Spinal cord (tissue), 9 donors: ENCODE measurements at regions not wholly inside any gene's neighbourhood (a gene's known extent, or its start where the extent isn't known, plus 50 kb on each side); places are given as distances from the start of the nearest gene placed in this dataset.

Experiments
- DNase-seq, 6 donors: peaks; one replicate each; pipeline versions ENCODE4 v3.0.0 to v3.0.0-alpha.2; 2013 to 2015; ENCODE audit warnings: low spot score in 6 of 6, low read depth in 4 of 6
- H3K27ac ChIP-seq: one replicate; pipeline ENCODE4 v1.5.1; 2013; ENCODE audit warnings: low read depth, low read length, control low read depth
- H3K27me3 ChIP-seq: one replicate; pipeline ENCODE4 v1.6.1; 2013; ENCODE audit warnings: low read length; ENCODE audit not compliant: control insufficient read depth, insufficient read depth
- H3K36me3 ChIP-seq: one replicate; pipeline ENCODE4 v1.6.1; 2013; ENCODE audit warnings: low read length; ENCODE audit not compliant: control insufficient read depth, insufficient read depth
- H3K4me1 ChIP-seq: one replicate; pipeline ENCODE4 v1.6.1; 2013; ENCODE audit warnings: low read length; ENCODE audit not compliant: control insufficient read depth, insufficient read depth
- H3K4me3 ChIP-seq: one replicate; pipeline ENCODE4 v1.5.1; 2013; ENCODE audit warnings: low read depth, low read length, control low read depth
- H3K9me3 ChIP-seq: one replicate; pipeline ENCODE4 v1.6.1; 2013; ENCODE audit warnings: low read length; ENCODE audit not compliant: control insufficient read depth, insufficient read depth
- WGBS: methylation state at CpG from one replicate; pipeline ENCODE4 v1.1.5; 2013; ENCODE audit warnings: missing lambda C conversion rate; ENCODE audit not compliant: insufficient coverage; 5-methylcytosine and 5-hydroxymethylcytosine counted together
- donor health status: healthy.

DNA sequence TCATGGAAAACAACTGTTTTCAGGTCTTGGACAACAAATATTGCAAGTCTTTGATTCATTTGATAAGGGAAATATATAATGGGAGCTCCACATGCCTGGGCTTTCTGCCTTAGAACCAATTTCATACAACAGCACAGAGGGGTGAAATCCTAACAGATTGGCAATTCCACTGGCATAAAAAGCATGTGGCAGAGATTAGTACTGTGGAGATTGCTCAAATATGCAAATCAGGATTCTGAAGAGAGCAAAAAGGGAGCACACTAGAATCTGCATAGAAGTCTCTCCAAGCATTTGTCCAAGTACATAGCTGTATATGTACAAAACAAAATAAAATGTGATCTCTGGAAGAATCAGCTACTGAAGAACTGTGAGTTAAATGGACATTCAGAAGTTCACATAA, 312.9 kb upstream of the SLITRK5 start:
- H3K27ac ChIP-seq = no peak overlapping the region
- no peak overlapping the region for H3K4me3 ChIP-seq
- DNase-seq = peak in 2 of 6 donors; percentile 37 to 84
- H3K4me1 ChIP-seq = no peaks in the 10 kb centered on the region
- no peaks in the 10 kb centered on the region for H3K27me3 ChIP-seq
- H3K9me3 ChIP-seq = no peaks in the 10 kb centered on the region
- no peaks in the 10 kb centered on the region for H3K36me3 ChIP-seq

DNA sequence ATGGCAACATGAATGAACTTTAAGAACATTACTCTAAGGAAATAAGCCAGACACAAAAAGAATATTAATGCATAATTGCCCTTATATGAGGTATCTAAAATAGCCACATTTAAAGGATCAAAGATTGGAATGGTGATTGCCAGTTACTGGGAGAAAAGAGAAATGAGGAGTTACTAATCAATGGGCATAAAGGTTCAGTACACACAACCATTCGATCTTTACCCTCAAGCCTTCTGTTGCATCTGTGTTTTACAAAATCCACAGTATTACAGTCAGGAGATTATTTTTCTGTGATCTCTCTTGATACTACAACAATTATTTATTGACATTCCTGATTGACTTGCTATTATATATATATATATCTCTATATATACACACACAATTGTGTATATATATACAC, 310.0 kb upstream of the SLITRK5 start:
- H3K27ac ChIP-seq = no peak overlapping the region
- no peaks in the 10 kb centered on the region for H3K9me3 ChIP-seq
- WGBS = no CpG with 5 or more reads among the region's 1 CpG
- no peaks in the 10 kb centered on the region for H3K4me1 ChIP-seq
- DNase-seq = no peak
- H3K4me3 ChIP-seq = no peak overlapping the region
- H3K27me3 ChIP-seq = no peaks in the 10 kb centered on the region
- H3K36me3 ChIP-seq = no peaks in the 10 kb centered on the region

DNA sequence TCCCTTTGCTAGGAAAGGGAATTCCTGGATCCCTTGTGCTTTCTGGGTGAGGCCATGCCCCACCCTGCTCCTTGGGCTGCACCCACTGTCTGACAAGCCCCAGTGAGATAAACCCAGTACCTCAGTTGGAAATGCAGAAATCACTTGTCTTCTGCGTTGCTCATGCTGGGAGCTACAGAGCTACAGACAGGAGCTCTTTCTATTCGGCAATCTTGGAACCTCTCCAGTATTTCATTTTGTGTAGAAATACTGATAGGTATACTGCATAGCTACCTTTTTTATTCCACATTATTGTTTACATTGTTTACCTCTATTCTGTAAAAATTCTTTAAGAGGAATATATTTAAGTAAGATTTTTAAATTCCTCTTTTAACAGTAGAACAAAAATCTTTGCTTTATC, 302.5 kb upstream of the SLITRK5 start:
- no CpG with 5 or more reads among the region's 2 CpGs for WGBS
- DNase-seq = no peak
- H3K4me1 ChIP-seq = no peaks in the 10 kb centered on the region
- no peak overlapping the region for H3K27ac ChIP-seq
- no peaks in the 10 kb centered on the region for H3K9me3 ChIP-seq
- H3K4me3 ChIP-seq = no peak overlapping the region
- no peaks in the 10 kb centered on the region for H3K27me3 ChIP-seq
- no peaks in the 10 kb centered on the region for H3K36me3 ChIP-seq

DNA sequence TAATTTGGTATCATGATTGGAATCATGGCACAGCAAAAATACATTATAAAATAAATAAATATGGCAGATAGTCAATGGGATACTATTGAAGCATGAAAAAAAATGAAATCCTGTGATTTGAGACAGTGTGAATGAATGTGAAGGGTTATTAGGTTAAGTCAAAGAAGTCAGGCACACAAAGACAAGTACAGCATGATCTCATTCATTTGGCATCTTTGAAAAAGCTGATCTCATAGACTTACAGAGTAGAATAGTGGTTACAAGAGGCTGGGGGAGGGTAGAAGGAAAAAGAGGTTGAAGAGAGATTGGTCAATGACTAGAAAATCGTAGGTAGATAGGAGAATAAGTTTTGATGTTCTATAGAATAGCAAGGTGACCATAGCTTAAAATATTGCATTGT, 295.1 kb upstream of the SLITRK5 start:
- Histone ChIP-seq H3K4me3 (no peak overlapping the region), H3K4me1 (no peaks in the 10 kb centered on the region), H3K36me3 (no peaks in the 10 kb centered on the region), H3K9me3 (no peaks in the 10 kb centered on the region), H3K27ac (no peak overlapping the region), H3K27me3 (no peaks in the 10 kb centered on the region)
- DNase-seq = no peak
- WGBS = no CpG with 5 or more reads among the region's 1 CpG

DNA sequence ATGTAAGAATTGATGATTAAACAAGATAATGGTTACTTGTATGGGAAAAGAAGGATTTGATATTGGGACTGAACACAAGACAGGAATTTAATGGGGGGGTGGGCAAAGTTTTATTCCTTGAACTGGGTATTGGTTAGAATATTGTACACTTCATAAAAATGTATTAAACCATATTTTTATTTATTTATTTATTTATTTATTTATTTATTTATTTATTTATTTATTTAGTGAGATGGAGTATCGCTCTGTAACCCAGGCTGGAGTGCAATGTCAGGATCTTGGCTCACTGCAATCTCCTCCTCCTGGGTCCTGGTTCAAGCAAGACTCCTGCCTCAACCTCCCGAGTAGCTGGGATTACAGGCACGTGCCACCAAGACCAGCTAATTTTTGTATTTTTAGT, 287.1 kb upstream of the SLITRK5 start:
- no peaks in the 10 kb centered on the region for H3K27me3 ChIP-seq
- H3K4me1 ChIP-seq = no peaks in the 10 kb centered on the region
- H3K4me3 ChIP-seq = no peak overlapping the region
- DNase-seq = no peak
- 100% methylated on average over 3 of the region's 3 CpGs for WGBS
- no peaks in the 10 kb centered on the region for H3K36me3 ChIP-seq
- no peaks in the 10 kb centered on the region for H3K9me3 ChIP-seq
- no peak overlapping the region for H3K27ac ChIP-seq

DNA sequence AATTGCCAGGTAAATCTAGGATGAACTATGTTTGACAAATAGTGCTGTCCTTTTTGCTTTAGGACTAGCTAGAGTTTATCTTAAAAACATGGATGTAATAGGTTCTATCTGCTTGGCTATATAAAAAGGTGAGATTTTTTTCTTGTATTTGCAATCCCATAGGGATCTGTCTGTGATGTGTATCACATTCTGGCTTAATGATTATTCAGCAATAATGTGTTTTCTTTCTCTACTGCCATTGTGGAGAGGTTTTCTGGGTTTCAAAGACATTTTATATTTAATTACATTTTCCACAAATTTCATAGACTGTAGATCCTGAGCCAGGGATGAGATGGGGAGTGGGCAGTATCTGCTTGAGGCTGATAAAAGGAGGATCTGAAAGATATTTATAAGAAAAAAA, 277.8 kb upstream of the SLITRK5 start:
- Histone ChIP-seq H3K4me3 (no peak overlapping the region), H3K9me3 (no peaks in the 10 kb centered on the region), H3K27me3 (no peaks in the 10 kb centered on the region), H3K27ac (no peak overlapping the region), H3K36me3 (no peaks in the 10 kb centered on the region), H3K4me1 (no peaks in the 10 kb centered on the region)
- DNase-seq = no peak

DNA sequence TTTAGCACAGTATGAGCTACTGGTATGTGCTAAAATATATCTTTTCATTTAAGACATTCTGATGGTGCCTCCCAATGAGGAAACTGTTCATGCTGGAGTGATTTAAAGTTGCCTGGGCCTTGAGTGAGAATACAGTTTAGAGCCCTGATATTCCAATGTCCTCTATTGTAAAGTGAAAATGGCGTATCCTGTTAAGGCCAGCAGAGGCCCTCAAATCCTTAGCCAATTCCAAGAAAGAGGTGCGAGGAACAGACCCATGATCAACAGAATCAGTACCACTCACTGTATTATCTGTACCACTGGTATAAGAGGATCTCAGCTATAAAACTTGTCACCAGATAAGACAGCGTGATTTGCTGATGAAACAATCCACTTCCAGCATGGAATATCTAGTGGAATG, 273.1 kb upstream of the SLITRK5 start:
- 57% methylated on average over 1 of the region's 3 CpGs for WGBS

DNA sequence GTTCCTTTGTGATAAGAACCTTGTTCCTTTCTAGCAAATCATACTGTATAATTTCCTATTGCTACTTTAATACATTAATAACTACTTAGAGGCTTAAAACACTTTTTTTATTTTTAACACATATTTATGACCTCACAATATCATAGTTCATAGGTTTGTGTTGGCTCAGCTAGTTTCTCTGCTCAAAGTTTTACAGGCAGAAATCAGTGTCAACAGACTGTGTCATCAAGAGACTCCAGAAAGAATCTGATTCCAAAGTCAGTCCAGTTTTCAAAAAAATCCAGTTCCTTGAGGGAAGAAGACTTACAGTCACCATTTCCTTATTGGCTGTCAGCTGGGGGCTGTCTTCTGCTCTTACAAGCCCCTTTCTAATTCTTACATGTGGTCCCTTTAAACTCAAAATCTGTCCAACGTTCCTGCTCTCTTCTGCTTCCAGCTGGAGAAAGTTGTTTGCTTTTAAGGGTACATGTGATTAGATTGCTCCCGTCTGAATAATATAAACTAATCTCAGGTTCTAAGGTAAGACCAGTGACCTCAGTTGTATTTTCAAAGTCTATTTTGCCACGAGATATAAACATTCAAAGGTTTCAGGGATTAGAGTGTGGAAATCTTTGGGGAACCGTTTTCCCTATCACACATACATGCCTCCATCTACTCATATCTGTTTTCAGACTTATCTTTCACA, 267.3 kb upstream of the SLITRK5 start:
- no peak overlapping the region for H3K27ac ChIP-seq
- H3K4me3 ChIP-seq = no peak overlapping the region
- no peaks in the 10 kb centered on the region for H3K9me3 ChIP-seq
- no peaks in the 10 kb centered on the region for H3K36me3 ChIP-seq
- DNase-seq = no peak
- H3K4me1 ChIP-seq = no peaks in the 10 kb centered on the region
- no peaks in the 10 kb centered on the region for H3K27me3 ChIP-seq
- no CpG with 5 or more reads among the region's 4 CpGs for WGBS

More for the DNA sequence above, 273.1 kb upstream of the SLITRK5 start:
- H3K4me3 ChIP-seq = no peak overlapping the region
- no peaks in the 10 kb centered on the region for H3K27me3 ChIP-seq
- no peaks in the 10 kb centered on the region for H3K9me3 ChIP-seq
- H3K27ac ChIP-seq = no peak overlapping the region
- H3K36me3 ChIP-seq = no peaks in the 10 kb centered on the region
- no peaks in the 10 kb centered on the region for H3K4me1 ChIP-seq
- DNase-seq = no peak

DNA sequence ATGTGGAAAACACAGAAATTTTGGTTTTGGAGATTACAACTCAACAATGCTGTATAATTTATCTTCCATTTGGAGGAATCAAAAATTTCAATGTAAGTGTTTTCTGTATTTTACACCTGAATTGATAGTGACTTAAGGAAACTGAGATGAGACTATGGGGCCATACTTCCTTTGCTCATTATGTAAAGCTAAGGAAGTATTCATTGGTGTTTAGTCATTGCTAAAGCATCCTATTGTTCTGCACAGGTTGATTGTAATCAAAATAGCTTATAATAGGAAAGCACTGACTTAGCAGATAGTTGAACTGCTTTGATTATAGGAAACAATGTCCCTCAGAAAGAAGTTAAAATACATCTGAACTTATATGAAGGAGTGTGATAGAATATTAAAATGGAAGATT, 244.4 kb upstream of the SLITRK5 start:
- Histone ChIP-seq H3K9me3 (no peaks in the 10 kb centered on the region), H3K27me3 (no peaks in the 10 kb centered on the region), H3K4me3 (no peak overlapping the region), H3K36me3 (no peaks in the 10 kb centered on the region), H3K4me1 (no peaks in the 10 kb centered on the region), H3K27ac (no peak overlapping the region)
- no peak for DNase-seq

DNA sequence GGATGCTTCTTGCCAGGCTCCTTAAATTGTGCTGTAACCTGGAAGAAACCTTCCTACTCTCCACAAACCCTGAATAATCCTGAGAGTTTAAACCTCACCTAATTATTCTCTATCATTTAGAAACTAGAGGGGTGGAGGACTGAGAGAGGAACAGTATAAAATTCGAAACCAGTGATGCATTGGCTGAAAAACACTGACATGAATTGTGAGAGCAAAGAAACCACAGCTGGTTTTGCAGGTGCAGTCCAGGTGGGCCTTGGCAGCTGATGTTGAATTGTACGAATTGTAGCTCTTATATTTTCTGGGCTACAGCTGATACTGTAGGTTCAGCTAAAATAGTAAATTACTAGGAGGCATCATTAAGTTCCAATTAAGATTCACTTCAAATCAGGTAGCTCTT, 227.0 kb upstream of the SLITRK5 start:
- H3K9me3 ChIP-seq = no peaks in the 10 kb centered on the region
- WGBS = 56% methylated on average over 1 of the region's 2 CpGs
- peak in 1 of 6 donors; percentile 4 for DNase-seq
- no peak overlapping the region for H3K27ac ChIP-seq
- H3K4me1 ChIP-seq = no peaks in the 10 kb centered on the region
- H3K4me3 ChIP-seq = no peak overlapping the region
- no peaks in the 10 kb centered on the region for H3K36me3 ChIP-seq
- H3K27me3 ChIP-seq = no peaks in the 10 kb centered on the region
